ENCODE measurements at regions not wholly inside any gene's neighbourhood (a gene's known extent, or its start where the extent isn't known, plus 50 kb on each side); places are given as distances from the start of the nearest gene placed in this dataset.

DNA sequence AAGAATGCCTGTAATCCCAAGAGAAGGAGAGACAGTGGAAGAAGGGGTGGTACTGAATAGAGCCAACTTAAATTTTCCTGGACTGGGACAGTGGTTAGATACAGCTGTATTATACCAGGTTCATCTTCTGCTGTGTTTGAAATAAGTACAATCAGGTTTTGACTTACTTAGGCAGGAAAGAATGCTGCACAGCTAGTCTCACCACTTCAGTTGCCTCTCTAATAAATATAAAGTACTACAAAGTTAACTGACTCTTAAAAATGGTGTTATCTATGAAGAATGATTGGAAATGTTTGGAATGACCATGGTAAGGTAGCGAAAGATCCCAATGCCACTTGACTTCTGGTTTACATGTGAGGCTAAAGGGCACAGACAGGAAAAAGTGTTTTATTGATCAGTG lies 652.1 kb downstream of the NOVA1 start:
- DNase-seq, result no peak

DNA sequence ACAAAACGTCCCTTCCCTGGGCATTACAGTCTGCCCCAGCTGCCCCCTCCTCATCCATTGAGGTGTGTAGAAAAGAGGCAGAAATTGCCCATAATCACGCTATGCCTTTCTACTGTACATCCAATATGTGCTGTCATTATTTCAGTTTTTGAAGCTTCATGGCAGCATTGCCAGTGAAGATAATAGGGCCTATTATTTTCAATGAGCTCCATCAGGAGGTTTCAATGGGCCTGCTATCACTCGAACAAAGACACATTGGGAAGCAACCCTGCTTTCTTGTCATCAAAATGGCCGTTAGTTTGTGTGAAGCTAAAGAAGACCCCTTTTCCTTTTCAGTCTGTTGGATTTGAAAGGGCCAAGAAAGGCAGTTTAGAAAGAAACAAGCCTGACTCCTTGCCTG lies 653.8 kb downstream of the NOVA1 start:
- DNase-seq, result no peak

DNA sequence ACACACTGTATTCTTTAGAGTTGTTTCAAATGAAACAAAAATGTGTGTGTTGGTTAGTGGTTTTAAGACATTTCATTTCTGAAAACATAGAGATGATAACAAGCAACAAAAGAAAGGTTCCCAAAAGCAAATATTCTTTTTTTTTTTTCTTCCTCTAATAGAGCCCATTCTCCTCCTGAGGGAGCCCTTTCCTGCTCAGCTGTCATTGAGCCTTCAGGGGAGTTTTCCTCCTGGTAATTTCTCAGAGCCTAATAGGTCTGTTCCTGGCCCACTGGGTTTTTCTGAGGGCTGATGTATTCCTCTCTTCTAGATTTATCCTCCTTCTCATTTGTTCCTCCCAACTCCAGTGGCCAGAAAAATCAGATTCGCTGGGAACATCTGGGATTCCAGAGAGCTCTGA lies 654.5 kb downstream of the NOVA1 start:
- DNase-seq, result no peak

GRCh38 chr14:25942090-25942489 lies 655.7 kb downstream of the NOVA1 start:
- DNase-seq, result no peak

DNA sequence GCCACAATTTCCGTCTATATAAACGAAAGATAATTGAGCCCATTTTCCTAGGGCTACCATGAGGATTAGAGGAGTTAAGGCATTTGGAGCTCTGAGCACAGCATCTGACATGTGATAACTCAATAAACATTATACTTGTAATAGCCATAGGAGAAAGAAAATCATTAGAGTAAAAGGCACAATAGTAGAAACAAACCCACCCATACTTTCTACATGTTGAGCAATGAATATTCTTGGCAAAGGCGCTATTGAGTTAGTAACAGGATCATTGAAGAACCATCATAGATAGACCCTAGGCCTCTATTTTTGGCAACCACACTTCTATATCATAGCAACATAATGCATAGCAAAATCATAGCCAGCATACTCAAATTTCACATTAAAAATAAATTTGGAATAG lies 664.1 kb downstream of the NOVA1 start:
- DNase-seq, result no peak

- DNase-seq, result no peak
These were observed 667.8 kb downstream of the NOVA1 start for GRCh38 chr14:25929881-25930615.

- no peak for DNase-seq
These were observed 686.0 kb downstream of the NOVA1 start for GRCh38 chr14:25911831-25912230.

- DNase-seq, result no peak
These were observed 688.6 kb downstream of the NOVA1 start for GRCh38 chr14:25909045-25909747.

GRCh38 chr14:25908277-25909044 lies 689.4 kb downstream of the NOVA1 start:
- DNase-seq, result no peak

- no peak for DNase-seq
These were observed 693.4 kb downstream of the NOVA1 start for GRCh38 chr14:25904446-25904845.

DNA sequence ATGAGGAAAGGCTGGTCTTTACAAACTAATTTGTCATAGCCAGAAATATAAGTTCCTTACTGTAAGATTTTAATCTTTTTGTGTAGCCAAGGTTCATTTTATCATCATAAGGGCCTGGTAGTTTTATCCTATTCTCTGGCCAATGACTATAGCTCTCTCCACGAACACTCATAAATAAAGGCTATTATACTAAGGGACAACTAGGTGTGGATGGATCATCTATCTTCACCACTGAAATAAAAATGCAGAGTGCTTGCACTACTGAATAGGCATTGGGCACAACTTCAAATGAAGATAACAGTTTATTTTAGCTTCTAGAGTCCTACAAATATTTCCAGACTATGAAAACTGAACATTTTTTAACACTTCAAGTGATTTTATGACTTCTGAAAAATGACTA lies 698.6 kb downstream of the NOVA1 start:
- DNase-seq, result no peak

DNA sequence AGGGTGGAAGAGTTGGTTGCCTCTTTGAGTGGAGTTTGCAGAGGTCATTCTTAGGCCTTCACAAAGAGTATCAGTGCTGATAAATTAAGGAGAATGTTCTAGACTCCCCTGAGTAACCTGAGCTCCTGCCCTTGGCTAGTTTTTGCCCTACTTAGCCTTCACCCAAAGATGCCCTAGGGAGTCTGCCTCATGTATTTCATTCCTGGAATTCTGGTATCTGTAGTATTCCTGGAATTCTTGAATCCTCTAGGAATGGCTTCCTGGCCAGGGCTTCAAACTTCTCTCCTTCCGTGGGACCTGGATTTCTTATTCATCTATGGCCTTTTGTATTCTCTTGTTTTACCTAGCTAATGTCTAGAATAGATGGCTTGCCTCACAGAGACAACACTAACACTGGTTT lies 701.1 kb downstream of the NOVA1 start:
- peak; percentile 71 for DNase-seq

- DNase-seq, result no peak
These were observed 702.1 kb downstream of the NOVA1 start for GRCh38 chr14:25895740-25896139.

- DNase-seq, result no peak
These were observed 710.5 kb downstream of the NOVA1 start for GRCh38 chr14:25887251-25887878.

DNA sequence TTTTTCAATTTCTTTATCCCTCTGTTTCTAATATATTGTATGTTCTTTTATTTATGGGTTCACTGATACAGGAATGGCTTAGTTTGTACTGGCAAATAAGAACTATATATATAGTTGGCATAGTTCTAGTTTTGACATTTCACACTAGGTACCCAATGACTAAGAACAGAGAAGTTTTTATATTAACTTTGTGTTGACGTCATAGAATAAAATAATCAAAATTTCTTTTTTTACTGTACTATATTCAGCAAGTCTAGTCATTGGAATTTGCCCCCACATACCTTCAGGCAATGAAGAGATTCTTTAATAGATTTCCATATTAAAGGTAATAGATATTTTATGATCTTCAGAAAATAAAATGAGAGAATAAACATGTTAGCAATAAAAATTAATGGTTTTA lies 713.2 kb downstream of the NOVA1 start:
- no peak for DNase-seq

GRCh38 chr14:25882899-25883298 lies 714.9 kb downstream of the NOVA1 start:
- DNase-seq, result no peak

DNA sequence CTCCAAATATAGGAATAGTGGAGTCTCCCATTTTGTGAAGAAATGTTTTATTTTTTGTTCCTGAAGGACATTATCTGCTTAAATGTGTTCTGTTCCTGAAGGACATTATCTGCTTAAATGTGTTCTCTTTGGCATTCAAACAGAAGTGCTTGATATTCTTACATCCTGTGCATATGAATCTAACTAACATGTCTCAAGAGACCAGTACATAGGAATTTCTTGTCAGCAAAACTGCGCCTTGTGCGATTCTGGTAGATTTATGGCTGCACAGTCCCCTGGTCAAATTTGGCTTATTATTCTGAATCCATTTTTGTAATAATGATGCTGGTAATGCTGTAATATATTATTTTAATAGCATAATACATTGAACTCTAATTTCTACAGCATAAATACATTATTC lies 722.4 kb downstream of the NOVA1 start:
- DNase-seq, result no peak

DNA sequence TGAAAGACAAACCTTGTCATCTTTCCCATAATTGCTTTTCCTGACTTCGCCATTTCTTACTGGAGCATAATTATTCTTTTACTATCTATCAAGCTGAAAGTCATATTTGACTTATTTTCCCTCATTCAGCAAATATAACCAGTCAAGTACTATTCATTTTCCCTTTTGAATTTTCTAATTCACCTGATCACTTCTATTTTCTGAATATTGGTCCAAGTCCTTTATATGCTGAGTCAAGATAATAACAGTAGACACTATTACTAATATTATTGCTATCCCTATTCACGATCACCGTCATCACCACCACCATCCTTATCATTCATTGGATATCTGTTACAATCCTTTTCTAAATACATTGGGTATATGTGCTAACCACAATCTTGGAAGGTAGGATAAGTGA lies 728.0 kb downstream of the NOVA1 start:
- no peak for DNase-seq

DNA sequence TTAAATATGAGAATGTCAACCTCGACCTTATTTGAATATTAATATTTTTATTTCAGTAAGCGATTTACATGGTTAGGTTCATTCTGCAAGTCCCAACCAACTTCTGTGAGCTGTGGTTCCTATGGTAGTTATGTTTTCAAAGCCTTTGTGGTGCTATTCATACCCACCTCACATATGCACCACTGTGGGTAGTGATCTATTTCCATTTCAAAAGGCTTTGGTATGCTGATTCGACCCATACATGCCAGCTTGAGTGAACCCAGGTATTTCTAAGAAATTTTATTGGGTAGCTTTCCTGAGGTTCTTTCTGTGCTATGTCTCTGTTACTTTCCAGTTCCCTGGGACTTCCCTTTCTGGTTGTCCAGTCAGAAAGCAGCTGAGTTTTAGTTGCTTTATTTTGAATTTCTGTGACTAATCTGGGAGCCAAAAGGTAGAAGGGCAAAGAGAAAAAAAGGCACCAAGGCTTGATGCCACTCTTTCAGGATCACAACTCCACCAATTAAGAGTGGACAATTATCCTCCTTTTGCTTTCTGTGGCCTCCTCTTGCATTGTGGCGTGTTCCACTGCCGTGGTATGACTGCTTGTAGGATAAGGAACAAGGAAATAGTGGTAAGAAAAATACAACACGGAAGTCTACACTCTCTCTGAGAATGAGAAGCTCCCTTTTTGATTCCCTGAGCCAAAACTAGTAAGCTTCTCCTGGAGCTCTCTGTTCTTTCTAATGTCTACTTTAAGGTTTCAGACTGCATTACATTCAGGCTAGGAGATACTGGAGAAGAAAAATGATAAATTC lies 729.1 kb downstream of the NOVA1 start:
- DNase-seq, result no peak

DNA sequence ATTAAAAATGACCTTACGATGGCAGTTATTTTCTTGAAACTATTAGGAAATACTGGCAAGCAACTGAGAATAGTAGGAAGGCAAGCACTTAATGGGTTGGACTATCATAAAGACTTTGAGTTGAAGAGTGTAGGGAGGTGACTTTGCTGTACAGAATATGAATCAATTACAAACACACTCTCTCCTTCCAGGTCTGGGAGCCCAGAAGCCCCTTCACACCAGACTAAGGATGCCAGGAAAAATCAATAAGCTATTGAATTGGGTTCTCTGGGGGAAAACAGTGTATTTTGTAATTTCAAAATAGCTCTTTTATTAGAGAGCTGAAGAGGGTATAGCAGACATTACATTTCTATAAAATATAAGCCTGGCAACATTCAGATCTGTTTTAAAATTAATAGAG lies 736.4 kb downstream of the NOVA1 start:
- DNase-seq, result no peak

GRCh38 chr14:25848601-25849000 lies 749.2 kb downstream of the NOVA1 start:
- no peak for DNase-seq

- DNase-seq, result no peak
These were observed 751.6 kb downstream of the NOVA1 start for GRCh38 chr14:25846246-25846645.

All from islet precursor cell (in vitro differentiated cells).